ENCODE measurements at regions not wholly inside any gene's neighbourhood (a gene's known extent, or its start where the extent isn't known, plus 50 kb on each side); places are given as distances from the start of the nearest gene placed in this dataset.
"Not testable (repeated sequence)": the region's sequence is repeated elsewhere in the genome, so short reads cannot be mapped to it uniquely, and the experiment has no call there.

- DNase-seq (ENCODE audit: low read depth), result not testable (repeated sequence)
Observed at GRCh38 chr1:120664376-120665249, 59.1 kb upstream of the NBPF26 start.

GRCh38 chr1:120665250-120665577, 58.5 kb upstream of the NBPF26 start:
- not testable (repeated sequence) for DNase-seq (ENCODE audit: low read depth)

DNA sequence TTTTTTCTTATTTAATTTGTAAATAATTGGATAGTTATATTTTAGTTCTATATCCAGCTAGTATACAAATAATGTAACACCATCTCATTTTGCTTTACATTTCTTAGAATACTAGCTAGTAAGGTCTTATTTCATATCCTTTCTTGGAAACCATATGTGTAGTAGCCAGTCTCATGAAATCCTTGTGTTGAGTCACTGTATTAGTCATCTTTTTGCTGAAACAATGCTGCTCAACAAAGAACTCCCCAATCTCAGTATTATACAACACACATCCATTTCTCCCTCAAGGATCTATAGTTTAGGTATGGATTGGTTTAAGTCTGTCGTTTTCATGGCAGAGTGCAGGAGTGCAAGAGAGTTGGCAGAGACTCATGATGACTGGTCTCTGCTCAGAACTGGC, 55.6 kb upstream of the NBPF26 start:
- not testable (repeated sequence) for DNase-seq (ENCODE audit: low read depth)

All from ELR (cell line).